ENCODE measurements at regions not wholly inside any gene's neighbourhood (a gene's known extent, or its start where the extent isn't known, plus 50 kb on each side); places are given as distances from the start of the nearest gene placed in this dataset.

GRCh38 chr7:85392326-85392725 is 205.5 kb upstream of the SEMA3D start:
- Mint-ChIP-seq H3K9me3 (ENCODE audit: low read depth) (peaks cover 6% of the 10 kb centered on the region), H3K36me3 (ENCODE audit: low read depth) (no peaks in the 10 kb centered on the region), H3K27me3 (ENCODE audit: low read depth) (no peaks in the 10 kb centered on the region), H3K27ac (ENCODE audit: unreplicated experiment) (no peak overlapping the region), H3K4me3 (ENCODE audit: unreplicated experiment) (no peak overlapping the region), H3K4me1 (ENCODE audit: low read depth) (peaks cover 3% of the 10 kb centered on the region)
- TF ChIP-seq CTCF (IDR thresholded peaks at IDR 0.05): no peak
- no peak for DNase-seq (ENCODE audit: low spot score)

GRCh38 chr7:85386460-85386859 is 199.6 kb upstream of the SEMA3D start:
- no peak overlapping the region for H3K27ac Mint-ChIP-seq (ENCODE audit: unreplicated experiment)
- H3K36me3 Mint-ChIP-seq (ENCODE audit: low read depth): no peaks in the 10 kb centered on the region
- no peak overlapping the region for H3K4me3 Mint-ChIP-seq (ENCODE audit: unreplicated experiment)
- no peaks in the 10 kb centered on the region for H3K4me1 Mint-ChIP-seq (ENCODE audit: low read depth)
- H3K27me3 Mint-ChIP-seq (ENCODE audit: low read depth): no peaks in the 10 kb centered on the region
- no peak for TF ChIP-seq CTCF (IDR thresholded peaks at IDR 0.05)
- DNase-seq (ENCODE audit: low spot score): no peak
- no peaks in the 10 kb centered on the region for H3K9me3 Mint-ChIP-seq (ENCODE audit: low read depth)

- no peaks in the 10 kb centered on the region for H3K9me3 Mint-ChIP-seq (ENCODE audit: low read depth)
- no peaks in the 10 kb centered on the region for H3K4me1 Mint-ChIP-seq (ENCODE audit: low read depth)
- no peaks in the 10 kb centered on the region for H3K36me3 Mint-ChIP-seq (ENCODE audit: low read depth)
- H3K27ac Mint-ChIP-seq (ENCODE audit: unreplicated experiment): no peak overlapping the region
- no peak for DNase-seq (ENCODE audit: low spot score)
- no peaks in the 10 kb centered on the region for H3K27me3 Mint-ChIP-seq (ENCODE audit: low read depth)
- TF ChIP-seq CTCF (IDR thresholded peaks at IDR 0.05): no peak
- no peak overlapping the region for H3K4me3 Mint-ChIP-seq (ENCODE audit: unreplicated experiment)
These were observed 197.5 kb upstream of the SEMA3D start for GRCh38 chr7:85384392-85384791.

GRCh38 chr7:85381212-85381611 is 194.4 kb upstream of the SEMA3D start:
- no peak for TF ChIP-seq CTCF (IDR thresholded peaks at IDR 0.05)
- no peaks in the 10 kb centered on the region for H3K27me3 Mint-ChIP-seq (ENCODE audit: low read depth)
- H3K27ac Mint-ChIP-seq (ENCODE audit: unreplicated experiment): no peak overlapping the region
- H3K36me3 Mint-ChIP-seq (ENCODE audit: low read depth): no peaks in the 10 kb centered on the region
- no peaks in the 10 kb centered on the region for H3K4me1 Mint-ChIP-seq (ENCODE audit: low read depth)
- H3K4me3 Mint-ChIP-seq (ENCODE audit: unreplicated experiment): no peak overlapping the region
- peaks cover 2% of the 10 kb centered on the region for H3K9me3 Mint-ChIP-seq (ENCODE audit: low read depth)
- DNase-seq (ENCODE audit: low spot score): no peak

GRCh38 chr7:85376589-85376988 is 189.7 kb upstream of the SEMA3D start:
- H3K27me3 Mint-ChIP-seq (ENCODE audit: low read depth): no peaks in the 10 kb centered on the region
- no peaks in the 10 kb centered on the region for H3K4me1 Mint-ChIP-seq (ENCODE audit: low read depth)
- no peak for DNase-seq (ENCODE audit: low spot score)
- TF ChIP-seq CTCF (IDR thresholded peaks at IDR 0.05): no peak
- H3K9me3 Mint-ChIP-seq (ENCODE audit: low read depth): peaks cover 2% of the 10 kb centered on the region
- H3K36me3 Mint-ChIP-seq (ENCODE audit: low read depth): no peaks in the 10 kb centered on the region
- no peak overlapping the region for H3K27ac Mint-ChIP-seq (ENCODE audit: unreplicated experiment)
- no peak overlapping the region for H3K4me3 Mint-ChIP-seq (ENCODE audit: unreplicated experiment)
